HG03521 (cell line): ENCODE measurements at regions not wholly inside any gene's neighbourhood (a gene's known extent, or its start where the extent isn't known, plus 50 kb on each side); places are given as distances from the start of the nearest gene placed in this dataset.

ENCODE experiments used
- ATAC-seq: cut with Tn5 transposase; IDR thresholded peaks from one replicate; pipeline ENCODE4 v1.9.1; 2021; ENCODE audit warnings: mild to moderate bottlenecking, moderate library complexity; ENCODE audit not compliant: unreplicated experiment

GRCh38 chr4:27181693-27182092 lies 321.1 kb downstream of the STIM2 start:
- no peak for ATAC-seq

DNA sequence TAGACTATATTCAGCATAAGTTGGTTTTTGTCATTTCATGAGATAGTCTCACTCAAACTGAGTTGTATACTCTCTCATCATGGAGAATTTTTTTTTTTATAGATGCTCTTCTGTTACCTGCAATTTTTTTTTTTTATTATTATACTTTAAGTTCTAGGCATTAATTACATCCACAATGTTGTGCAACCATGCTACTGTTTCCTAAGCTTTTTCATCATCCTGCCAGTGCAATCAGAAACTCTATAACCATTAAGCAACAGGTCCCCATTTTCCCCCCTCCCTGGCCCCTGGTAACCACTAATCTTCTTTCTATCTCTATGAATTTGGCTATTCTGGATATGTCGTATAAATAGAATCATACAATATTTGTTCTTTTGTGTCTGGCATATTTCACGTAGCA lies 321.6 kb downstream of the STIM2 start:
- no peak for ATAC-seq

GRCh38 chr4:27184508-27185155 lies 324.0 kb downstream of the STIM2 start:
- ATAC-seq, result no peak

- no peak for ATAC-seq
Measured at GRCh38 chr4:27186710-27187109, 326.1 kb downstream of the STIM2 start.

- ATAC-seq, result no peak
Measured at GRCh38 chr4:27187786-27188185, 327.1 kb downstream of the STIM2 start.

DNA sequence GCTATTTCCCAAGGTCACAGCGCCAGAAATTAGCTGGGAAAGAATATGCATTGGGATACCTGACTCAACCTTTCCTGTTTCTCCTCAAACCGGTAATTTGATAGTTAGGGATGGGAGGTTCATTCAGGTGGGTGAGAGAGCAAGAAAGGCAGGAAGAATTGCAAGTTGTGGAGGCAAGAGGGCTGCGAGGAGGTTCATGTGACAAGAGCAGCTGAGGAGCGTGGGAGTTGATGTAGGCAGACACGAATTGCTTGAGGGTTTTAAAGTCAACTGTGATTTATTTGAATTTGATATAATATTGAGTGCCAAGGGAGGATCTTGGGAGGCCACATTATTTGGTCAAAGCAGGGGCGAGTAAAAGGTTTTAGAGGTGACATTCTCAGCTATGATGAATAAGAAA lies 329.0 kb downstream of the STIM2 start:
- ATAC-seq, result no peak

DNA sequence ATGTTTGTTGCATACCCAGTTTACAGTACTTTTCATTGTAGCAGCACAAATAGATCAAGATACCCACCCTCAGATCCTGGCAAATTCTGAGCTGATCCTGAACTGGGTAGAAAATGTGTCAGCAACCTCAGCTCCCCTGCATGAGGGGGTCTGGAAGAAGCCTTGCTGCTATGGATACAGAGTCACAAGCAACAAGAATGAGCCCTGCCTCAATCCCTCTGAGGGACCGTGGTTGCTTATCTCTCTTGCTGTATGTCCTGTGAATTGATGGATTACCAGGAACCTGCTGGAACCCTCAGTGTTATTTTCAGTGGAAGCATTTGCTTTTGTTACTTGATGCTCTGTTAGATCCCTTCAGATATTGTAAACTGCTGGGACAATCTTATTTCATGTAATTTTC lies 331.0 kb downstream of the STIM2 start:
- no peak for ATAC-seq

GRCh38 chr4:27194599-27195176 lies 334.0 kb downstream of the STIM2 start:
- no peak for ATAC-seq

DNA sequence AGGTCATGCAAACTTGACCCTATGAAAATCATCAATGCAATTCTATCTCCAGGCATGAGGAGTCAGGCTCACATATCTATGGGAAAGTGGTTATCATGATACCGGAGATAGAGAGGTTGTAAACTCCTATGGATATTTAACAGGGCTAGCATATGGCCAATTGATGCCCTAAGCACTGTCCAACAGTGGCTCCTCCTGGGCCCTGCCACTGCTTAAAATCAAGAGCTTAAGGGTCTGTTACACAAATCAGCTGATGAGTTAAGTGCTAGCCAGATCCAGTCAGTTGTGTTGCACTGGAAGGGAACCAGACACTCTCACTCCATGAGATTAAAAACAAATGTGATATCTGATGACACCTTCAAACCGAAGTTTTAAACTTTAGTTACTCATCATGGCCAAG lies 337.6 kb downstream of the STIM2 start:
- no peak for ATAC-seq

GRCh38 chr4:27198971-27199370 lies 338.3 kb downstream of the STIM2 start:
- no peak for ATAC-seq

- no peak for ATAC-seq
Measured at GRCh38 chr4:27206009-27206408, 345.4 kb downstream of the STIM2 start.

GRCh38 chr4:27210956-27211355 lies 350.3 kb downstream of the STIM2 start:
- ATAC-seq, result no peak

DNA sequence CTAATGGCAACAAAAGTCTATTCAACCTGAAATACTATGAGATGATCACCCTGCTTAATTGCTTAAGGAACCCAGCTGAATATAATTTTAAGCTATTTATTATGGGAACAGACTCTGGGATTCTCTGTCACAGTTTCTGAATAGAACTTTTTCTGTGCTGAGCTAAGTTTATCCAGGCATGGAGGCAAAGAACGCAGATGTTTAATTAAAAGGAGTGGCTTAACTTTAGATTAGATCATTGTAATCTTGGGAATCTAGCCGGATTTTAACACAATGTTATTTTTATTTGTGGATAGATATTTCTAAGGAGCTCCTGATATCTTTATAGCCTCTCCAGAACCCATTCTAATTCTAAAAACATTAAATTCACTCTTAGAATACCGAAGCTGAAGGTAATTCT lies 353.4 kb downstream of the STIM2 start:
- no peak for ATAC-seq

DNA sequence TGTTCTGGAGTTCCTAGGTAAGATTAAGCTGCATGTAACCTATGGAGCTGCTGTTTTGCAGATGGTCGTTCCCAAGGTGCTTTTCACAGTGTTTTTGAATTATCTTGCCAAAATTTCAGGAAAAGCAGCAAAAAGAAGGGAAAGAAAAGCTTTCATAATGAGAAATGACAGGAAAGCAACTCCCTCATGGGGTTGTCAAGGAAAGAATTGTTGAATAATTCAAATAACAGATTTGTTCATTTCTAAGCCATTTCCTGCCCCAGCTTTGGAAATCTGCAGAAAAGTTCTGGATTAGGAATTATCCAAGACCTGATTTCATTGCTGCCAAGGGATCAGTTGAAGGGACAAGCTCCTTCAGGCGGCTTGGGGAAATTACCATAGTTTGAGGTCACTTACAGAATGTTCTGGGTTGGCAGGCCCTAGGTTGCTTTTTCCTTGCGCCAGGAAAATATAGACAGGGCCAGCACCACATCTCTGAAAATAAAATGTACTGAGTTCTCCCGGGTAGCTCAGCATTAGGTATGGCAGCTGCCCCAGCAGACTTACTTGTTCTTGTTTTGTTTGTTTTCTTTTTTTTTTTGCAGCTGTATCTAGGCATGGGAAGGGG lies 354.7 kb downstream of the STIM2 start:
- ATAC-seq, result no peak

GRCh38 chr4:27217261-27217769 lies 356.7 kb downstream of the STIM2 start:
- no peak for ATAC-seq

GRCh38 chr4:27218013-27218412 lies 357.4 kb downstream of the STIM2 start:
- no peak for ATAC-seq

DNA sequence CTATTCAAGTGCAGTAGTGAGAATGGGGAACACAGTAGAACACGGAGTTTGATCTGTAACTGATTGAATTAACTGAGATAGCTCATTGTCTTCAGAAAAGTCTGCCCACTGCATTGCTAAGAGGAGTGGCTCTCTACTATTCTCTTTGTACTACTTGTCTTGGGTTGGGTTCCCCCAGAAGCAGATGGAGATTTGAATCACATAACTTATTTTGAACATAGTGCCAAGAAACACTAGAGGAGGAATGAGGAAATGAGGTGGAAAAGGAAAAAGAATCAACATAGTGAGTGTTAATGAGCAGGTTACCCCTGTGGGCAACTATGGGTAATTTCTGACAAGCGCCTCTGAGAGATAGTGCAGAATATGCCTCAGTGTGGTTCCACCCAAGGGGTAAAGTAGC lies 362.7 kb downstream of the STIM2 start:
- no peak for ATAC-seq

DNA sequence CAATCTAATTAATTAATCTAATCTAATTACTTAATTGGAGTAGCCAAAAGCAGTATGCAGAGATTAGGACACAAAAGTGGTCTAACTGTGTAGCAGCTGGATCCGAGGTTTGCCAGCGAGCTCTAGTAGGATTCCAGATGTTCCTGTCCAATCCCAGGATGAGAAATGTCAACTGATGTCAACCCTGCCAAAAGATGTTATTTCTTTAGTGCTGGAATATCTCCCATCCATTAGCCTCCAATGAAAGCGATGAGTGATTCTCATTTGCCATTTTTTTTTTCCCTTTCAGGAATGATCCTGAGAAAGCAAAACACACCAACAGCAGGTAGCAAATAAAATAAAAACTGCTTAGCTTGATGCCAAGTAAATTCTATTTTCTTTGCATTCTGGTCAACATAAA lies 372.9 kb downstream of the STIM2 start:
- ATAC-seq, result no peak

DNA sequence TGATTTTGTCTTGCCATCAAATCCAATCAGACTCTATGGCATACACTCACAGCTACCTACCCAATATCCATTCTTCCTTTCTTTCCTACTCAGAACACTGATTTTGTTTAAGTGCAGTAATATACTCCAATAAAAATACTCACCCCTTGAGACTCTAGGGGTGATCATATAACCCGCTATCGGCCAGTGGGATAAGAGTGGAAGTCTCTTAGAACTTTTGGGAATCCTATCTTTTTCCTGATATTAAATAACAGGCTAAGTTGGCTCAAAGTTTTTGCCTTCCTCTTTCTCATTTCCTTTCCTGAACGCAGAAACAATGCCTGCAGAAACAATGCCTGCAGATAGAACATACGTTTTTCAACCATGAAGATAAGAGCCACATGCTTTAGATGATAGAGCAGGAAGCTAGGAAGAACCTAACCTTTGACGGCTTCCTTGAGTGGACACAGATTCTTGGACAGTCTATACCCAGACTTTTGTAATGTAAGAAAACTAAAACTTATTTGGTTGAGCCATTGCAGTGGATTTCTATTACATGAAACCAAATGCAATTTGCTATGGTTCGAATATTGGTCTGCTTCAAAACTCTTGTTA lies 373.8 kb downstream of the STIM2 start:
- no peak for ATAC-seq

- no peak for ATAC-seq
Measured at GRCh38 chr4:27239641-27240040, 379.0 kb downstream of the STIM2 start.

- no peak for ATAC-seq
Measured at GRCh38 chr4:27242217-27242616, 381.6 kb downstream of the STIM2 start.

DNA sequence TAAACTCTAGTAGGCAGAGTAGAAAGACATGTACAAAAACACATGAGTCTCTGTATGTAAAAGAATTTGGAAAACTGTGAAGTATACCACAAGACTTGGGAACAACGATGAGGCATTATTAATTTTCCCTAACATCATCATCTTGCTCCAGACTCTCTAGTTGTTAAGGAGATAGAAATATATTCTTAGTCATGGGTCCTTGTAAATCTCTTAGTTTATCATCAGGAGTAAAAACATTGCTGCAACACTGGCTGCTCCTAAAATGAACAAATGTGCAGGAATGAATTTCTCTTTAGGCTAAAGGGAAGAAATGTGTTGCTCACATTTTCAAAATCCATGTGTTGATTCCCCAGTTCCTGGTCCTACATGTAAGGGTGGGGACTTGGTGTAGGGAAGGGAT lies 384.6 kb downstream of the STIM2 start:
- no peak for ATAC-seq
